Upper lobe of left lung (tissue), 4 donors: ENCODE measurements at regions not wholly inside any gene's neighbourhood (a gene's known extent, or its start where the extent isn't known, plus 50 kb on each side); places are given as distances from the start of the nearest gene placed in this dataset.

Experiments used
- CTCF ChIP-seq, 6 experiments: fragments of 450-650 bp in 4 of 6; fragments of 200-600 bp in 2 of 6; sonication (generic) in 2 of 6; IDR thresholded peaks; one replicate each; pipeline ENCODE4 v1.5.1; 2016 to 2019; ENCODE audit warnings: antibody characterized with exemption in 6 of 6
- EP300 ChIP-seq, 4 donors: sonication (generic); formaldehyde crosslinking; IDR thresholded peaks; one replicate each; pipeline ENCODE4 v1.5.1; 2017; ENCODE audit warnings: antibody characterized with exemption in 4 of 4, control low read depth in 2 of 4
- POLR2A ChIP-seq, 4 donors: fragments of 450-650 bp; IDR thresholded peaks; one replicate each; pipeline ENCODE4 v1.5.1; 2016 to 2017; ENCODE audit warnings: antibody characterized with exemption in 4 of 4, mild to moderate bottlenecking in 2 of 4
- POLR2AphosphoS5 ChIP-seq, 2 donors: sonication (generic); formaldehyde crosslinking; IDR thresholded peaks; one replicate each; pipeline ENCODE4 v1.5.1; 2017; ENCODE audit warnings: antibody characterized with exemption in 2 of 2

GRCh38 chr13:105952973-105953290 is 582.5 kb downstream of the EFNB2 start:
- TF ChIP-seq CTCF (IDR thresholded peaks at IDR 0.05), result no peak
- no peak for TF ChIP-seq POLR2AphosphoS5 (IDR thresholded peaks at IDR 0.05)
- no peak for TF ChIP-seq POLR2A (IDR thresholded peaks at IDR 0.05)
- TF ChIP-seq EP300 (IDR thresholded peaks at IDR 0.05), result no peak
